ENCODE measurements at regions not wholly inside any gene's neighbourhood (a gene's known extent, or its start where the extent isn't known, plus 50 kb on each side); places are given as distances from the start of the nearest gene placed in this dataset.

GRCh38 chr1:244234009-244234643 is 183.0 kb downstream of the ZBTB18 start:
- no peak for TF ChIP-seq CTCF (conservative IDR thresholded peaks at IDR 0.05)
- H3K27ac ChIP-seq: no peak overlapping the region

GRCh38 chr1:244235157-244235556 is 184.1 kb downstream of the ZBTB18 start:
- TF ChIP-seq CTCF (conservative IDR thresholded peaks at IDR 0.05): no peak
- no peak overlapping the region for H3K27ac ChIP-seq

GRCh38 chr1:244236101-244236500 is 185.0 kb downstream of the ZBTB18 start:
- H3K27ac ChIP-seq: no peak overlapping the region
- no peak for TF ChIP-seq CTCF (conservative IDR thresholded peaks at IDR 0.05)

GRCh38 chr1:244236721-244237120 is 185.6 kb downstream of the ZBTB18 start:
- H3K27ac ChIP-seq: no peak overlapping the region
- TF ChIP-seq CTCF (conservative IDR thresholded peaks at IDR 0.05): no peak

- H3K27ac ChIP-seq: no peak overlapping the region
- no peak for TF ChIP-seq CTCF (conservative IDR thresholded peaks at IDR 0.05)
Observed at GRCh38 chr1:244237445-244237844, 186.4 kb downstream of the ZBTB18 start.

- TF ChIP-seq CTCF (conservative IDR thresholded peaks at IDR 0.05): no peak
- H3K27ac ChIP-seq: no peak overlapping the region
Observed at GRCh38 chr1:244239261-244239770, 188.2 kb downstream of the ZBTB18 start.

GRCh38 chr1:244241438-244241837 is 190.4 kb downstream of the ZBTB18 start:
- no peak overlapping the region for H3K27ac ChIP-seq
- no peak for TF ChIP-seq CTCF (conservative IDR thresholded peaks at IDR 0.05)
